Neural cell (in vitro differentiated cells): ENCODE measurements at regions not wholly inside any gene's neighbourhood (a gene's known extent, or its start where the extent isn't known, plus 50 kb on each side); places are given as distances from the start of the nearest gene placed in this dataset.

Experiments
- H2AFZ ChIP-seq: fragments of 200-600, 300-800 bp; sonication (generic), shearing (Covaris generic); 2 replicates; pipeline ENCODE4 v1.6.0; 2014; ENCODE audit warnings: low read depth, mild to moderate bottlenecking, antibody characterized with exemption, low read length, moderate library complexity
- H3F3A ChIP-seq: fragments of 200-600 bp; shearing (Covaris generic); 2 replicates; pipeline ENCODE4 v1.6.1; 2016; ENCODE audit warnings: mild to moderate bottlenecking, moderate library complexity, mixed read lengths, antibody characterized with exemption, low read length; ENCODE audit not compliant: insufficient read depth, poor library complexity, severe bottlenecking
- H3K27ac ChIP-seq: fragments of 200-600, 300-800 bp; sonication (generic), shearing (Covaris generic); 2 replicates; pipeline ENCODE4 v1.5.1; 2014; ENCODE audit warnings: mild to moderate bottlenecking, low read length, moderate library complexity
- H3K27me3 ChIP-seq: fragments of 300-800, 200-600 bp; sonication (generic), shearing (Covaris generic); 2 replicates; pipeline ENCODE4 v1.6.0; 2014; ENCODE audit warnings: mild to moderate bottlenecking, low read depth, low read length, moderate library complexity; ENCODE audit not compliant: insufficient read depth
- H3K36me3 ChIP-seq: fragments of 300-800, 200-600 bp; sonication (generic), shearing (Covaris generic); 2 replicates; pipeline ENCODE4 v1.5.1; 2014; ENCODE audit warnings: mild to moderate bottlenecking, antibody characterized with exemption, low read length, moderate library complexity; ENCODE audit not compliant: insufficient read depth
- H3K4me2 ChIP-seq: fragments of 300-800, 200-600 bp; sonication (generic), shearing (Covaris generic); 2 replicates; pipeline ENCODE4 v1.6.0; 2014; ENCODE audit warnings: mild to moderate bottlenecking, low read length
- H3K4me3 ChIP-seq: fragments of 300-800, 200-600 bp; sonication (generic), shearing (Covaris generic); 2 replicates; pipeline ENCODE4 v1.5.1; 2014; ENCODE audit warnings: mild to moderate bottlenecking, low read length, moderate library complexity
- H3K79me2 ChIP-seq: fragments of 200-600 bp; shearing (Covaris generic); replicated peaks from 2 replicates; pipeline ENCODE4 v1.6.0; 2014; ENCODE audit warnings: mild to moderate bottlenecking, low read length, moderate library complexity; ENCODE audit not compliant: insufficient read depth
- H3K9ac ChIP-seq: fragments of 300-800, 200-600 bp; sonication (generic), shearing (Covaris generic); 2 replicates; pipeline ENCODE4 v1.6.1; 2016; ENCODE audit warnings: mild to moderate bottlenecking, low read length, mixed read lengths
- H3K9me2 ChIP-seq: fragments of 200-600 bp; shearing (Covaris generic); 2 replicates; pipeline ENCODE4 v1.6.1; 2016; ENCODE audit warnings: mild to moderate bottlenecking, low read length, mixed read lengths; ENCODE audit not compliant: insufficient read depth
- H3K9me3 ChIP-seq: fragments of 200-600, 300-800 bp; sonication (generic), shearing (Covaris generic); 2 replicates; pipeline ENCODE4 v1.6.1; 2016; ENCODE audit warnings: mild to moderate bottlenecking, mixed run types, low read length, moderate library complexity, mixed read lengths
- H4K20me1 ChIP-seq: fragments of 200-600 bp; shearing (Covaris generic); 2 replicates; pipeline ENCODE4 v1.6.1; 2016; ENCODE audit warnings: mild to moderate bottlenecking, mixed run types; ENCODE audit not compliant: insufficient read depth
- CTCF ChIP-seq: fragments of 450-650 bp; IDR thresholded peaks from 2 replicates; pipeline ENCODE4 v1.5.1; 2014; ENCODE audit warnings: antibody characterized with exemption, mild to moderate bottlenecking, moderate library complexity; ENCODE audit not compliant: poor library complexity, severe bottlenecking
- EP300 ChIP-seq: fragments of 450-650 bp; conservative IDR thresholded peaks from 2 replicates; pipeline ENCODE4 v1.6.1; 2014; ENCODE audit warnings: antibody characterized with exemption, mild to moderate bottlenecking, moderate library complexity; ENCODE audit not compliant: poor library complexity, severe bottlenecking
- EZH2 ChIP-seq: fragments of 200-600, 300-800 bp; shearing (Covaris generic), sonication (generic); IDR thresholded peaks from 2 replicates; pipeline ENCODE4 v1.6.1; 2014; ENCODE audit warnings: antibody characterized with exemption, low read length, borderline replicate concordance, mild to moderate bottlenecking; ENCODE audit not compliant: insufficient read depth, poor library complexity, severe bottlenecking
- MXI1 ChIP-seq: fragments of 450-650 bp; conservative IDR thresholded peaks from 2 replicates; pipeline ENCODE4 v1.6.1; 2014; ENCODE audit warnings: antibody characterized with exemption, mild to moderate bottlenecking; ENCODE audit not compliant: poor library complexity, severe bottlenecking
- POLR2AphosphoS5 ChIP-seq: IDR thresholded peaks from 2 replicates; pipeline ENCODE4 v1.6.1; 2012
- RAD21 ChIP-seq: fragments of 450-650 bp; conservative IDR thresholded peaks from 2 replicates; pipeline ENCODE4 v1.6.1; 2014; ENCODE audit warnings: antibody characterized with exemption, mild to moderate bottlenecking, moderate library complexity
- REST ChIP-seq: IDR thresholded peaks from 2 replicates; pipeline ENCODE4 v1.6.1; 2012; ENCODE audit warnings: borderline replicate concordance
- SMC3 ChIP-seq: fragments of 450-650 bp; conservative IDR thresholded peaks from 2 replicates; pipeline ENCODE4 v1.6.1; 2014; ENCODE audit warnings: antibody characterized with exemption, mild to moderate bottlenecking, moderate library complexity; ENCODE audit not compliant: poor library complexity
- TAF1 ChIP-seq: IDR thresholded peaks from 2 replicates; pipeline ENCODE4 v1.6.1; 2012; ENCODE audit warnings: low read depth

DNA sequence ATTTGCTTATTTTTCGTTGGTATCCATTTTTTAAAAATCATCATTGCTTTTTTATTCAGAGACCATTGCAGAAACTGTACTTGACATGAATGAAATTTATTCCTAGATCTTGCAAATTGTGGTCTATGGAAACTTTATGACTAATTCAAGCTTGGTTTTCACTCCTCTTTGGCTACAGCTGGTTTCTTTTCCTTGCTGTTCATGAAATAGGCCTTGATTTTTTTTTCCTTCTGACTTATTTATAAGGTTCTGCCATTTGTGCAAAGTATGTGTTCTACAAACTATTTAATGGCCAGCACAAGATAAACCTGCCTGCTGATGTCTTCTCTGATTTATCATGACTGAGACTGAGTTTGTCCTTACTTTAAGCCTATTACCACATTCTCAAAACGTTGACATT is 764.0 kb upstream of the SLITRK5 start:
- Histone ChIP-seq H3K9me2 (no peaks in the 10 kb centered on the region), H3F3A (no peaks in the 10 kb centered on the region), H3K4me2 (no peak overlapping the region), H3K27me3 (no peaks in the 10 kb centered on the region), H3K27ac (no peak overlapping the region), H3K79me2 (no peaks in the 10 kb centered on the region), H2AFZ (no peak overlapping the region), H4K20me1 (no peaks in the 10 kb centered on the region), H3K9ac (no peak overlapping the region), H3K9me3 (no peaks in the 10 kb centered on the region), H3K36me3 (no peaks in the 10 kb centered on the region), H3K4me3 (no peak overlapping the region)
- TF ChIP-seq EZH2 (no peak), SMC3 (no peak), MXI1 (no peak), EP300 (no peak), TAF1 (no peak), REST (no peak), RAD21 (no peak), CTCF (no peak), POLR2AphosphoS5 (no peak)

- Histone ChIP-seq H3K9me3 (no peaks in the 10 kb centered on the region), H3K4me2 (no peak overlapping the region), H3K27ac (no peak overlapping the region), H3K4me3 (no peak overlapping the region), H3K27me3 (no peaks in the 10 kb centered on the region), H4K20me1 (no peaks in the 10 kb centered on the region), H2AFZ (no peak overlapping the region), H3K9ac (no peak overlapping the region), H3K79me2 (no peaks in the 10 kb centered on the region), H3K36me3 (no peaks in the 10 kb centered on the region), H3K9me2 (no peaks in the 10 kb centered on the region), H3F3A (no peaks in the 10 kb centered on the region)
- no peak for TF ChIP-seq TAF1
These were observed 761.9 kb upstream of the SLITRK5 start for GRCh38 chr13:86909318-86909717.

DNA sequence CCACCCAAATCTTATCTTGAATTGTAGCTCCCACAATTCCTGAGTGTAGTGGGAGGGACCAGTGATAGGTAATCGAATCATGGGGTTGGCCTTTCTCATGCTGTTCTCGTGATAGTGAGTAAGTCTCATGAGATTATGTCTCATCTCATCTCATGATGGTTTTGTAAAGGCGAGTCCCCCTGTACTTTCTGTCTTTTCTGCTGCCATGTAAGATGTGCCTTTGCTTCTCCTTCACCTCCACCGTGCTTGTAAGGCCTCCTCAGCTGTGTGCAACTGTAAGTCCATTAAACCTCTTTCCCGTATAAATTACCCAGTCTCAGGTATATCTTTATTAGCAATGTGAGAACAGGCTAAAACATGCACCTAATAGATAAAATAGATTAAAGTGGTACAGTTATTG is 756.4 kb upstream of the SLITRK5 start:
- no peaks in the 10 kb centered on the region for H3F3A ChIP-seq
- no peak overlapping the region for H3K4me2 ChIP-seq
- H3K9ac ChIP-seq: no peak overlapping the region
- no peaks in the 10 kb centered on the region for H3K9me2 ChIP-seq
- H3K9me3 ChIP-seq: no peaks in the 10 kb centered on the region
- H3K4me3 ChIP-seq: no peak overlapping the region
- no peaks in the 10 kb centered on the region for H3K27me3 ChIP-seq
- no peak overlapping the region for H2AFZ ChIP-seq
- TF ChIP-seq EZH2: no peak
- no peak for TF ChIP-seq EP300
- no peak for TF ChIP-seq MXI1
- no peak for TF ChIP-seq POLR2AphosphoS5
- no peak for TF ChIP-seq REST
- no peak for TF ChIP-seq TAF1
- no peak for TF ChIP-seq CTCF
- no peak for TF ChIP-seq RAD21
- TF ChIP-seq SMC3: no peak
- no peaks in the 10 kb centered on the region for H3K36me3 ChIP-seq
- no peaks in the 10 kb centered on the region for H4K20me1 ChIP-seq
- H3K27ac ChIP-seq: no peak overlapping the region
- no peaks in the 10 kb centered on the region for H3K79me2 ChIP-seq
